ENCODE measurements at regions not wholly inside any gene's neighbourhood (a gene's known extent, or its start where the extent isn't known, plus 50 kb on each side); places are given as distances from the start of the nearest gene placed in this dataset.

- no peaks in the 10 kb centered on the region for H3K36me3 Mint-ChIP-seq
- no peaks in the 10 kb centered on the region for H3K9me3 Mint-ChIP-seq
- TF ChIP-seq, protein P1, sequence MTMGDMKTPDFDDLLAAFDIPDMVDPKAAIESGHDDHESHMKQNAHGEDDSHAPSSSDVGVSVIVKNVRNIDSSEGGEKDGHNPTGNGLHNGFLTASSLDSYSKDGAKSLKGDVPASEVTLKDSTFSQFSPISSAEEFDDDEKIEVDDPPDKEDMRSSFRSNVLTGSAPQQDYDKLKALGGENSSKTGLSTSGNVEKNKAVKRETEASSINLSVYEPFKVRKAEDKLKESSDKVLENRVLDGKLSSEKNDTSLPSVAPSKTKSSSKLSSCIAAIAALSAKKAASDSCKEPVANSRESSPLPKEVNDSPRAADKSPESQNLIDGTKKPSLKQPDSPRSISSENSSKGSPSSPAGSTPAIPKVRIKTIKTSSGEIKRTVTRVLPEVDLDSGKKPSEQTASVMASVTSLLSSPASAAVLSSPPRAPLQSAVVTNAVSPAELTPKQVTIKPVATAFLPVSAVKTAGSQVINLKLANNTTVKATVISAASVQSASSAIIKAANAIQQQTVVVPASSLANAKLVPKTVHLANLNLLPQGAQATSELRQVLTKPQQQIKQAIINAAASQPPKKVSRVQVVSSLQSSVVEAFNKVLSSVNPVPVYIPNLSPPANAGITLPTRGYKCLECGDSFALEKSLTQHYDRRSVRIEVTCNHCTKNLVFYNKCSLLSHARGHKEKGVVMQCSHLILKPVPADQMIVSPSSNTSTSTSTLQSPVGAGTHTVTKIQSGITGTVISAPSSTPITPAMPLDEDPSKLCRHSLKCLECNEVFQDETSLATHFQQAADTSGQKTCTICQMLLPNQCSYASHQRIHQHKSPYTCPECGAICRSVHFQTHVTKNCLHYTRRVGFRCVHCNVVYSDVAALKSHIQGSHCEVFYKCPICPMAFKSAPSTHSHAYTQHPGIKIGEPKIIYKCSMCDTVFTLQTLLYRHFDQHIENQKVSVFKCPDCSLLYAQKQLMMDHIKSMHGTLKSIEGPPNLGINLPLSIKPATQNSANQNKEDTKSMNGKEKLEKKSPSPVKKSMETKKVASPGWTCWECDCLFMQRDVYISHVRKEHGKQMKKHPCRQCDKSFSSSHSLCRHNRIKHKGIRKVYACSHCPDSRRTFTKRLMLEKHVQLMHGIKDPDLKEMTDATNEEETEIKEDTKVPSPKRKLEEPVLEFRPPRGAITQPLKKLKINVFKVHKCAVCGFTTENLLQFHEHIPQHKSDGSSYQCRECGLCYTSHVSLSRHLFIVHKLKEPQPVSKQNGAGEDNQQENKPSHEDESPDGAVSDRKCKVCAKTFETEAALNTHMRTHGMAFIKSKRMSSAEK (CRISPR knock-in tag; IDR thresholded peaks at IDR 0.05; ENCODE audit: borderline replicate concordance): no peak
- TF ChIP-seq OVOL2 (CRISPR knock-in tag; IDR thresholded peaks at IDR 0.05; ENCODE audit: borderline replicate concordance) (no peak), IRF2 (CRISPR knock-in tag; IDR thresholded peaks at IDR 0.05; ENCODE audit: borderline replicate concordance, low read depth) (no peak), TEAD1 (CRISPR knock-in tag; IDR thresholded peaks at IDR 0.05) (no peak), ZNF232 (CRISPR knock-in tag; IDR thresholded peaks at IDR 0.05) (no peak), ETV6 (CRISPR knock-in tag; IDR thresholded peaks at IDR 0.05) (no peak)
- TF ChIP-seq, protein P2, sequence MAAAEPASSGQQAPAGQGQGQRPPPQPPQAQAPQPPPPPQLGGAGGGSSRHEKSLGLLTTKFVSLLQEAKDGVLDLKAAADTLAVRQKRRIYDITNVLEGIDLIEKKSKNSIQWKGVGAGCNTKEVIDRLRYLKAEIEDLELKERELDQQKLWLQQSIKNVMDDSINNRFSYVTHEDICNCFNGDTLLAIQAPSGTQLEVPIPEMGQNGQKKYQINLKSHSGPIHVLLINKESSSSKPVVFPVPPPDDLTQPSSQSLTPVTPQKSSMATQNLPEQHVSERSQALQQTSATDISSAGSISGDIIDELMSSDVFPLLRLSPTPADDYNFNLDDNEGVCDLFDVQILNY (CRISPR knock-in tag; IDR thresholded peaks at IDR 0.05): no peak
- TF ChIP-seq, protein P3, sequence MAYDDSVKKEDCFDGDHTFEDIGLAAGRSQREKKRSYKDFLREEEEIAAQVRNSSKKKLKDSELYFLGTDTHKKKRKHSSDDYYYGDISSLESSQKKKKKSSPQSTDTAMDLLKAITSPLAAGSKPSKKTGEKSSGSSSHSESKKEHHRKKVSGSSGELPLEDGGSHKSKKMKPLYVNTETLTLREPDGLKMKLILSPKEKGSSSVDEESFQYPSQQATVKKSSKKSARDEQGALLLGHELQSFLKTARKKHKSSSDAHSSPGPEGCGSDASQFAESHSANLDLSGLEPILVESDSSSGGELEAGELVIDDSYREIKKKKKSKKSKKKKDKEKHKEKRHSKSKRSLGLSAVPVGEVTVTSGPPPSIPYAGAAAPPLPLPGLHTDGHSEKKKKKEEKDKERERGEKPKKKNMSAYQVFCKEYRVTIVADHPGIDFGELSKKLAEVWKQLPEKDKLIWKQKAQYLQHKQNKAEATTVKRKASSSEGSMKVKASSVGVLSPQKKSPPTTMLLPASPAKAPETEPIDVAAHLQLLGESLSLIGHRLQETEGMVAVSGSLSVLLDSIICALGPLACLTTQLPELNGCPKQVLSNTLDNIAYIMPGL (CRISPR knock-in tag; IDR thresholded peaks at IDR 0.05): no peak
- H3K4me3 Mint-ChIP-seq: no peak overlapping the region
- ChIA-PET CTCF (no interaction called here), POLR2A (no interaction called here)
- H3K4me1 Mint-ChIP-seq: no peaks in the 10 kb centered on the region
- DNase-seq (ENCODE audit: low spot score): no peak
- ATAC-seq: no peak
- no peak overlapping the region for H3K27ac Mint-ChIP-seq
- H3K27me3 Mint-ChIP-seq (ENCODE audit: low read depth): no peaks in the 10 kb centered on the region
These were observed 240.2 kb downstream of the BCAT1 start for GRCh38 chr12:24708718-24709117.

- H3K27ac Mint-ChIP-seq: no peak overlapping the region
- no peaks in the 10 kb centered on the region for H3K9me3 Mint-ChIP-seq
- DNase-seq (ENCODE audit: low spot score) (no peak), ATAC-seq (no peak)
- TF ChIP-seq ATF3 (CRISPR knock-in tag; conservative IDR thresholded peaks at IDR 0.05): no peak
- TF ChIP-seq, protein P4, sequence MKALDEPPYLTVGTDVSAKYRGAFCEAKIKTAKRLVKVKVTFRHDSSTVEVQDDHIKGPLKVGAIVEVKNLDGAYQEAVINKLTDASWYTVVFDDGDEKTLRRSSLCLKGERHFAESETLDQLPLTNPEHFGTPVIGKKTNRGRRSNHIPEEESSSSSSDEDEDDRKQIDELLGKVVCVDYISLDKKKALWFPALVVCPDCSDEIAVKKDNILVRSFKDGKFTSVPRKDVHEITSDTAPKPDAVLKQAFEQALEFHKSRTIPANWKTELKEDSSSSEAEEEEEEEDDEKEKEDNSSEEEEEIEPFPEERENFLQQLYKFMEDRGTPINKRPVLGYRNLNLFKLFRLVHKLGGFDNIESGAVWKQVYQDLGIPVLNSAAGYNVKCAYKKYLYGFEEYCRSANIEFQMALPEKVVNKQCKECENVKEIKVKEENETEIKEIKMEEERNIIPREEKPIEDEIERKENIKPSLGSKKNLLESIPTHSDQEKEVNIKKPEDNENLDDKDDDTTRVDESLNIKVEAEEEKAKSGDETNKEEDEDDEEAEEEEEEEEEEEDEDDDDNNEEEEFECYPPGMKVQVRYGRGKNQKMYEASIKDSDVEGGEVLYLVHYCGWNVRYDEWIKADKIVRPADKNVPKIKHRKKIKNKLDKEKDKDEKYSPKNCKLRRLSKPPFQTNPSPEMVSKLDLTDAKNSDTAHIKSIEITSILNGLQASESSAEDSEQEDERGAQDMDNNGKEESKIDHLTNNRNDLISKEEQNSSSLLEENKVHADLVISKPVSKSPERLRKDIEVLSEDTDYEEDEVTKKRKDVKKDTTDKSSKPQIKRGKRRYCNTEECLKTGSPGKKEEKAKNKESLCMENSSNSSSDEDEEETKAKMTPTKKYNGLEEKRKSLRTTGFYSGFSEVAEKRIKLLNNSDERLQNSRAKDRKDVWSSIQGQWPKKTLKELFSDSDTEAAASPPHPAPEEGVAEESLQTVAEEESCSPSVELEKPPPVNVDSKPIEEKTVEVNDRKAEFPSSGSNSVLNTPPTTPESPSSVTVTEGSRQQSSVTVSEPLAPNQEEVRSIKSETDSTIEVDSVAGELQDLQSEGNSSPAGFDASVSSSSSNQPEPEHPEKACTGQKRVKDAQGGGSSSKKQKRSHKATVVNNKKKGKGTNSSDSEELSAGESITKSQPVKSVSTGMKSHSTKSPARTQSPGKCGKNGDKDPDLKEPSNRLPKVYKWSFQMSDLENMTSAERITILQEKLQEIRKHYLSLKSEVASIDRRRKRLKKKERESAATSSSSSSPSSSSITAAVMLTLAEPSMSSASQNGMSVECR (CRISPR knock-in tag; IDR thresholded peaks at IDR 0.05; ENCODE audit: borderline replicate concordance): no peak
- TF ChIP-seq ZNF263 (CRISPR knock-in tag; IDR thresholded peaks at IDR 0.05; ENCODE audit: low read depth): no peak
- TF ChIP-seq, protein P5, sequence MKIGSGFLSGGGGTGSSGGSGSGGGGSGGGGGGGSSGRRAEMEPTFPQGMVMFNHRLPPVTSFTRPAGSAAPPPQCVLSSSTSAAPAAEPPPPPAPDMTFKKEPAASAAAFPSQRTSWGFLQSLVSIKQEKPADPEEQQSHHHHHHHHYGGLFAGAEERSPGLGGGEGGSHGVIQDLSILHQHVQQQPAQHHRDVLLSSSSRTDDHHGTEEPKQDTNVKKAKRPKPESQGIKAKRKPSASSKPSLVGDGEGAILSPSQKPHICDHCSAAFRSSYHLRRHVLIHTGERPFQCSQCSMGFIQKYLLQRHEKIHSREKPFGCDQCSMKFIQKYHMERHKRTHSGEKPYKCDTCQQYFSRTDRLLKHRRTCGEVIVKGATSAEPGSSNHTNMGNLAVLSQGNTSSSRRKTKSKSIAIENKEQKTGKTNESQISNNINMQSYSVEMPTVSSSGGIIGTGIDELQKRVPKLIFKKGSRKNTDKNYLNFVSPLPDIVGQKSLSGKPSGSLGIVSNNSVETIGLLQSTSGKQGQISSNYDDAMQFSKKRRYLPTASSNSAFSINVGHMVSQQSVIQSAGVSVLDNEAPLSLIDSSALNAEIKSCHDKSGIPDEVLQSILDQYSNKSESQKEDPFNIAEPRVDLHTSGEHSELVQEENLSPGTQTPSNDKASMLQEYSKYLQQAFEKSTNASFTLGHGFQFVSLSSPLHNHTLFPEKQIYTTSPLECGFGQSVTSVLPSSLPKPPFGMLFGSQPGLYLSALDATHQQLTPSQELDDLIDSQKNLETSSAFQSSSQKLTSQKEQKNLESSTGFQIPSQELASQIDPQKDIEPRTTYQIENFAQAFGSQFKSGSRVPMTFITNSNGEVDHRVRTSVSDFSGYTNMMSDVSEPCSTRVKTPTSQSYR (CRISPR knock-in tag; IDR thresholded peaks at IDR 0.05): no peak
- TF ChIP-seq, protein P6, sequence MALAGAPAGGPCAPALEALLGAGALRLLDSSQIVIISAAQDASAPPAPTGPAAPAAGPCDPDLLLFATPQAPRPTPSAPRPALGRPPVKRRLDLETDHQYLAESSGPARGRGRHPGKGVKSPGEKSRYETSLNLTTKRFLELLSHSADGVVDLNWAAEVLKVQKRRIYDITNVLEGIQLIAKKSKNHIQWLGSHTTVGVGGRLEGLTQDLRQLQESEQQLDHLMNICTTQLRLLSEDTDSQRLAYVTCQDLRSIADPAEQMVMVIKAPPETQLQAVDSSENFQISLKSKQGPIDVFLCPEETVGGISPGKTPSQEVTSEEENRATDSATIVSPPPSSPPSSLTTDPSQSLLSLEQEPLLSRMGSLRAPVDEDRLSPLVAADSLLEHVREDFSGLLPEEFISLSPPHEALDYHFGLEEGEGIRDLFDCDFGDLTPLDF (CRISPR knock-in tag; IDR thresholded peaks at IDR 0.05): no peak
- H3K36me3 Mint-ChIP-seq: no peaks in the 10 kb centered on the region
- no peak overlapping the region for H3K4me3 Mint-ChIP-seq
- H3K27me3 Mint-ChIP-seq (ENCODE audit: low read depth): no peaks in the 10 kb centered on the region
- POLR2A ChIA-PET: no interaction called here
- CTCF ChIA-PET: no interaction called here
- no peaks in the 10 kb centered on the region for H3K4me1 Mint-ChIP-seq
These were observed 240.9 kb downstream of the BCAT1 start for GRCh38 chr12:24708043-24708442.

All from WTC11 (cell line).